ENCODE measurements at regions not wholly inside any gene's neighbourhood (a gene's known extent, or its start where the extent isn't known, plus 50 kb on each side); places are given as distances from the start of the nearest gene placed in this dataset.

- Histone ChIP-seq H4K20me1 (replicated peaks; ENCODE audit: control insufficient read depth, extremely low read depth, insufficient read depth, low read length) (no peaks in the 10 kb centered on the region), H3K79me2 (ENCODE audit: control insufficient read depth, insufficient read depth, low read length) (no peaks in the 10 kb centered on the region), H3K27ac (ENCODE audit: insufficient read depth, low read depth, low read length) (no peak overlapping the region), H3K4me2 (ENCODE audit: insufficient read depth, low read length) (peak overlapping the region; percentile 17), H3K9ac (replicated peaks; ENCODE audit: extremely low read depth, insufficient read depth, low read length) (no peak overlapping the region), H3K9me1 (replicated peaks; ENCODE audit: control insufficient read depth, extremely low read depth, insufficient read depth, low read length) (no peaks in the 10 kb centered on the region), H3K27me3 (ENCODE audit: control insufficient read depth in 2 of 2, insufficient read depth in 2 of 2, low read length in 2 of 2) (no peaks in the 10 kb centered on the region), H2AFZ (ENCODE audit: low read depth, low read length) (no peak overlapping the region), H3K4me3 (replicated peaks in 1 of 3; ENCODE audit: insufficient read depth in 1 of 3, low read depth in 1 of 3, low read length in 3 of 3) (no peak overlapping the region), H3K9me3 (replicated peaks; ENCODE audit: control insufficient read depth, insufficient read depth, low read length) (no peaks in the 10 kb centered on the region), H3K4me1 (ENCODE audit: control insufficient read depth, extremely low read depth, insufficient read depth, low read length) (peaks cover 13% of the 10 kb centered on the region), H3K36me3 (ENCODE audit: control insufficient read depth in 2 of 2, extremely low read depth in 1 of 2, insufficient read depth in 2 of 2, low read length in 2 of 2) (no peaks in the 10 kb centered on the region)
- intact Hi-C loops (cut with micrococcal nuclease), result no loop called here
- POLR2A ChIA-PET, result no interaction called here
- FAIRE-seq, result no peak
- dilution Hi-C loops (cut with MboI; ENCODE audit: extremely low pct_ligation_motif_present, low sequenced_read_pairs), result no loop called here
- peak; percentile 38 for DNase-seq (ENCODE audit: low read depth, low spot score)
- BruUV-seq (replicated peaks), result no TSS peak
- no peak for TF ChIP-seq FOS (IDR thresholded peaks at IDR 0.05; ENCODE audit: borderline replicate concordance, insufficient read depth, low read length)
- TF ChIP-seq JUN (IDR thresholded peaks at IDR 0.05; ENCODE audit: borderline replicate concordance, insufficient read depth, insufficient read length, low read depth), result no peak
- no peak for TF ChIP-seq MAX (IDR thresholded peaks at IDR 0.05; ENCODE audit: insufficient read depth, insufficient read length)
- no peak for TF ChIP-seq MYC (IDR thresholded peaks at IDR 0.05; ENCODE audit: low read depth, low read length)
- CTCF ChIA-PET, result interaction anchor here (1.5 kb wide), 1 partner anchor 11 kb away, joined by 5 read pairs; no protein-coding TSS in a partner anchor
Measured at GRCh38 chr2:186348200-186348599, 137.9 kb upstream of the ZC3H15 start.

GRCh38 chr2:186349508-186349907, 136.6 kb upstream of the ZC3H15 start:
- H3K27ac ChIP-seq (ENCODE audit: insufficient read depth, low read depth, low read length), result no peak overlapping the region
- no peak overlapping the region for H2AFZ ChIP-seq (ENCODE audit: low read depth, low read length)
- no peaks in the 10 kb centered on the region for H3K36me3 ChIP-seq (ENCODE audit: control insufficient read depth in 2 of 2, extremely low read depth in 1 of 2, insufficient read depth in 2 of 2, low read length in 2 of 2)
- peak; percentile 80 for FAIRE-seq
- H3K9me3 ChIP-seq (replicated peaks; ENCODE audit: control insufficient read depth, insufficient read depth, low read length), result no peaks in the 10 kb centered on the region
- POLR2A ChIA-PET, result no interaction called here
- intact Hi-C loops (cut with micrococcal nuclease), result no loop called here
- H3K4me3 ChIP-seq (replicated peaks in 1 of 3; ENCODE audit: insufficient read depth in 1 of 3, low read depth in 1 of 3, low read length in 3 of 3), result no peak overlapping the region
- H3K27me3 ChIP-seq (ENCODE audit: control insufficient read depth in 2 of 2, insufficient read depth in 2 of 2, low read length in 2 of 2), result no peaks in the 10 kb centered on the region
- H3K4me2 ChIP-seq (ENCODE audit: insufficient read depth, low read length), result peak overlapping the region; percentile 12
- TF ChIP-seq EZH2 (IDR thresholded peaks at IDR 0.05; ENCODE audit: borderline replicate concordance, low read depth, low read length, severe bottlenecking), result no peak
- TF ChIP-seq FOS (IDR thresholded peaks at IDR 0.05; ENCODE audit: borderline replicate concordance, insufficient read depth, low read length), result peak; percentile 51
- TF ChIP-seq GATA2 (IDR thresholded peaks at IDR 0.05; ENCODE audit: insufficient read depth, insufficient read length, low read depth, low read length), result peak; percentile 66
- no peak for TF ChIP-seq POLR2A (IDR thresholded peaks at IDR 0.05; ENCODE audit: low read depth, low read length)
- TF ChIP-seq MYC (IDR thresholded peaks at IDR 0.05; ENCODE audit: low read depth, low read length), result no peak
- no peak for TF ChIP-seq MAX (IDR thresholded peaks at IDR 0.05; ENCODE audit: insufficient read depth, insufficient read length)
- peak; percentile 23 for TF ChIP-seq JUN (IDR thresholded peaks at IDR 0.05; ENCODE audit: borderline replicate concordance, insufficient read depth, insufficient read length, low read depth)
- TF ChIP-seq, protein P1, sequence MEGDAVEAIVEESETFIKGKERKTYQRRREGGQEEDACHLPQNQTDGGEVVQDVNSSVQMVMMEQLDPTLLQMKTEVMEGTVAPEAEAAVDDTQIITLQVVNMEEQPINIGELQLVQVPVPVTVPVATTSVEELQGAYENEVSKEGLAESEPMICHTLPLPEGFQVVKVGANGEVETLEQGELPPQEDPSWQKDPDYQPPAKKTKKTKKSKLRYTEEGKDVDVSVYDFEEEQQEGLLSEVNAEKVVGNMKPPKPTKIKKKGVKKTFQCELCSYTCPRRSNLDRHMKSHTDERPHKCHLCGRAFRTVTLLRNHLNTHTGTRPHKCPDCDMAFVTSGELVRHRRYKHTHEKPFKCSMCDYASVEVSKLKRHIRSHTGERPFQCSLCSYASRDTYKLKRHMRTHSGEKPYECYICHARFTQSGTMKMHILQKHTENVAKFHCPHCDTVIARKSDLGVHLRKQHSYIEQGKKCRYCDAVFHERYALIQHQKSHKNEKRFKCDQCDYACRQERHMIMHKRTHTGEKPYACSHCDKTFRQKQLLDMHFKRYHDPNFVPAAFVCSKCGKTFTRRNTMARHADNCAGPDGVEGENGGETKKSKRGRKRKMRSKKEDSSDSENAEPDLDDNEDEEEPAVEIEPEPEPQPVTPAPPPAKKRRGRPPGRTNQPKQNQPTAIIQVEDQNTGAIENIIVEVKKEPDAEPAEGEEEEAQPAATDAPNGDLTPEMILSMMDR (IDR thresholded peaks at IDR 0.05; ENCODE audit: extremely low read depth in 1 of 2, insufficient read depth in 1 of 2, low read depth in 1 of 2, low read length in 2 of 2), result no peak
- no peak for TF ChIP-seq POLR2AphosphoS5 (IDR thresholded peaks at IDR 0.05; ENCODE audit: insufficient read depth, low read depth, low read length)
- peak; percentile 91 for DNase-seq (ENCODE audit: low read depth, low spot score)
- dilution Hi-C loops (cut with MboI; ENCODE audit: extremely low pct_ligation_motif_present, low sequenced_read_pairs), result no loop called here
- no peak overlapping the region for H3K9ac ChIP-seq (replicated peaks; ENCODE audit: extremely low read depth, insufficient read depth, low read length)
- no peaks in the 10 kb centered on the region for H3K9me1 ChIP-seq (replicated peaks; ENCODE audit: control insufficient read depth, extremely low read depth, insufficient read depth, low read length)
- H3K79me2 ChIP-seq (ENCODE audit: control insufficient read depth, insufficient read depth, low read length), result no peaks in the 10 kb centered on the region
- H4K20me1 ChIP-seq (replicated peaks; ENCODE audit: control insufficient read depth, extremely low read depth, insufficient read depth, low read length), result no peaks in the 10 kb centered on the region
- BruUV-seq (replicated peaks), result no TSS peak
- CTCF ChIA-PET, result interaction anchor here (1.5 kb wide), 1 partner anchor 9 kb away, joined by 5 read pairs; no protein-coding TSS in a partner anchor
- H3K4me1 ChIP-seq (ENCODE audit: control insufficient read depth, extremely low read depth, insufficient read depth, low read length), result peaks cover 13% of the 10 kb centered on the region

Measured in endothelial cell of umbilical vein (primary cell).